GM18861 (cell line): ENCODE measurements at regions not wholly inside any gene's neighbourhood (a gene's known extent, or its start where the extent isn't known, plus 50 kb on each side); places are given as distances from the start of the nearest gene placed in this dataset.
"Not testable (repeated sequence)": the region's sequence is repeated elsewhere in the genome, so short reads cannot be mapped to it uniquely, and the experiment has no call there.

Source experiments
- ATAC-seq: cut with Tn5 transposase; IDR thresholded peaks from one replicate; pipeline ENCODE4 v1.9.1; 2021; ENCODE audit not compliant: unreplicated experiment

DNA sequence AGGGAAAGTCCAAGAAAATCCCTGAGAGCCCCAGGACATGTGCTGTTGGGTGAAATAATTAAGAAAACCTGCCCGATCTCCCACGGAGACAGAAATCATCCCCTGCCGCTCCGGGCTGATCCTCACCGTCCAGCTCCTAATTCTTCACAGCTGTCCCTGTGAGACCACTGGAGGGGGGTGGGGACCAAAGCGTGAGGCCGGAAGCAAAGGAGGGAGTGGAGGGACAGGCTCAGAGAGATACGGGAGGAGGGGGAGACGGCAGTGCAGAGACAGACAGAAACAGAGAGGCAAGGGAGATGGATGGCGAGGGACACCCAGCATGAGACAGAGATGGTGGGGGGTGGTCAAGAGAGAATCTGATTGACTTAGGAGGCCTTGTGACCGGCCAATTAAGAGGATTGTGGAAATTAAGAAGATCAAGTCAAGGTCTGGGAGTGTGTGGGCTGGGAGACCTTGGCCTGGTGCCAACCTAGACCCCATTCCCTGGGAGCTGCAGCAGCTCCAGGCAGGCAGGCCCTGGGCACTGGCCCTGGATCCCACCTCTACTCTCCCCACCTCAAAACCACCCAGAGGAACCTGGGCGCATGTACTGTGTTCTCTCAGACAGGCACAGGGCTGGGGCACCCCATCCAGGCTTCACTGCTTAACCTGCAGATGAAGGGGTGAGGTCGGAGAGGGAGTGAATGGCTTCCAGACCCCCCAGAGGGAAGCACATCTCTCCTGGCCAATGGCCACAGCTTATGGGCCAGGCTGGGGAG lies 113.2 kb upstream of the ALDH1A3 start:
- no peak for ATAC-seq

DNA sequence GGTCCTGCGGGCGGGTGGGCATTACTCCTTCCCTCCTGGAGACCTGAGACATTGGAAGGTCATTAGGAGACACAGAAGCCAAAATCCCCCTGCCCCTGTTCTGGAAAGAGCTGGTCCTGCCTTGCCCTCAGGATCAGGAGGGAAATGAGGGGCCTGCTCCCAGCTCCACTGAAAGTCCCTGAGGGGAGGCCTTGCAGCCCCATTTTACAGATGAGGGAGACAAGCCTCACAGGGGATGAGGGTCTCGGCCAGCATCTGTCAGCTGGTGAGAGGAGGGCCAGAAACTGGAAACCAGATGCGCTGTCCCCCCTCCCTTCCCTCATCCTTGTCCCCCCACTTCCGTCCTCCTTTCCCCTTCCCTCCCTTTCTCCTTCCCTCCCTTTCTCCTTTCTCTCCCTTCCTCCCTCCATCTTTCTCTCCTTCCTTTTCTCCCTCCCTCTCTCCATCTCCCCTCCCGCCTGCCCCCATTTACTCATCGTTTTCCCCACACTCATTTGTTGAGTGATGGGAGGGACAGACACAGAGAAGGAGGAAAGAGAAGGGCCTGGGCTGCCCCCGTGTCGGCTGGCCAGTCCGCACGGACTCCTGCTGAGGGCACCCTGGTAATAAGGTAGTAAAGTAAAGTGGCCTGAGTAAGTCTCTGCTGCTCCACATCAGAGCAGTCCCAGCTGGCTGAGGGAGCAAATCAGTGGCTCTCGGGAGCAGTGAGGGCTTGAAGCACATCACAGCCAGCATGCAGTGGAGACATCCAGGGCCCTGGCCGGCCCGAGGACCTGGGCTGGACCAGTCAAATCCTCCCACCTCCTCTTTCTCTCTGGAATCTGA lies 112.4 kb upstream of the ALDH1A3 start:
- ATAC-seq = no peak

DNA sequence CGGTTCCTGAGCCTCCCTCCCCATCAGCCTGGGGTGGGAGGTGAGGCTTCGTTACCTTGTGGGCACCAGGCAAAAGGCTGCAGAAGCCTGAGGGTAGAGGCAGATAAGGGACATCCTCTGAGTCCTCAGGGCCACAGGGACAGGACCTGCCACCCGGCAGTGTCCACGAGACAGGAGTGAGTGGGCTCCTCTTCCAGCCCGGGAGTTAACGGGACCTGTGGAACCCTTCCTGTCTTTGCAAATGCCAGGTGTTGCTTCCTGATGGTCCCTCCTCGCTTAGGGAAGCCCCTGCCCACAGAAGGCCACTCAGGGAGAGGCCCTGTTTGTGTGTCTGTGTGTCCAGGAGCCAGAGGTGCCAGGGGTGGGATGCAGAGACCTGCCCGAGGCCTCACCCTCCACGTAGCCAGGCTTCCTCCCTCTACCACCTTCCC lies 111.1 kb upstream of the ALDH1A3 start:
- ATAC-seq = no peak

- no peak for ATAC-seq
Measured at GRCh38 chr15:100769043-100769974, 110.3 kb upstream of the ALDH1A3 start.

- no peak for ATAC-seq
Measured at GRCh38 chr15:100769975-100770340, 109.7 kb upstream of the ALDH1A3 start.

DNA sequence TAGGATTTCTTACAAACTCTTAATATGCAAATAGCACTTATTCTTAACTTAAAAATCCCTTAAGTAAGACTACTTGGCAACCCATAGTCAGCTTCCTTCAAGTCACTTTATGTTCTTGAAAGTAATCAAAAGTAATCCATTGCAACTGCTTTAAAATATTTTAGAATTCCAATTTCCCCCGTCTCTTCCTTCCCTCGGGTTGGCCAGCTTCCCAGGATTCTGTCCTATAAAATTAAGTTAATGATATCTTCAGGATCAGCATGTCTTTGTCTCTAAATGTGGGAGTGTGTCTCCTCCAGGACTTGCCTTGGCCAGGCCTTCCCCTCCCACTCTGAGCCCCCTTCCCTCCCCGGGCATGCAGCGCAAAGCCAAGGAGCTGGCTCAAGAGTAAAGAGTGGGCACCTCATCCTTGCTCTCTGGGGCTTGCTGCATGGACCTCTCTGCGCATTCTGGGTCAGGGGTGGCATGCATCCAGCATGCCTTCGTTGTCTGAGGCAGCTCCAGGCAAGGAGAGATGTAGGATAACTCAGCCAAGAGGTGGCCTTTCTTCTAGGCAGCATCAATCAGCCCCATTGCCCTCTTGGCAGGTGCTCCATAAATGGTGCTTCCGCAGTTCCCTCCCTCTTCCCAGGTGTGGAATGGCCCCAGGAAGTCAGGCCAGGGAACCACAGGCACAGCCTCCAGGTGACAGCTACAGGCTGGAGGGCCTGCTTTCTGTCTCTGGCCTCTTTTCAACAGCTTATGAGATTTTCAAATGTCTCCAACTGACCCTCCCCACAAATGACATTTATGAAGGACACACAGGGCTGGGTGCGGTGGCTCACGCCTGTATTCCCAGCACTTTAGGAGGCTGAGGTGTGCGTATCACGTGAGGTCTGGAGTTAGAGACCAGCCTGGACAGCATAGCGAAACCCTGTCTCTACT lies 108.7 kb upstream of the ALDH1A3 start:
- ATAC-seq = no peak

DNA sequence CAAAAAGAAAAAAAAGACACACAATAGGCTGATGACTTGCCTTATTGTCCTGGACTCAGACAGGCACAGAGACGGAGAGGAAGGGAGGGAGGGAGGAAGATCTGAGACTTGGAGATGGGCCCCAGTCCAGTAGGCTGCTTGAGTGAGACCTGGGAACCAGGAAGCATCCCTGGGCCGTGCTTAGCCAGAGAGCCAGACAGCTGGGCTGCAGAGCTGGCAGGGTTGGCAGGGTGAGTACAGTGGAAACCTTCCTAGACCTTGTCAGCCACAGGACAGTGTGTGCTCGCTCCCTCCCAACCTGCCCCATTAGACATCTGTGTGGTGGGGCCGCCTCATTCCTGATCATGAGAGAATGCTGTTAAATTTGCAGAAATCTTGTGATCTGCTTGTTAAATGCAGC lies 107.9 kb upstream of the ALDH1A3 start:
- ATAC-seq = no peak

GRCh38 chr15:100772478-100772877 lies 107.2 kb upstream of the ALDH1A3 start:
- ATAC-seq = no peak

- no peak for ATAC-seq
Measured at GRCh38 chr15:100772892-100773520, 106.6 kb upstream of the ALDH1A3 start.

DNA sequence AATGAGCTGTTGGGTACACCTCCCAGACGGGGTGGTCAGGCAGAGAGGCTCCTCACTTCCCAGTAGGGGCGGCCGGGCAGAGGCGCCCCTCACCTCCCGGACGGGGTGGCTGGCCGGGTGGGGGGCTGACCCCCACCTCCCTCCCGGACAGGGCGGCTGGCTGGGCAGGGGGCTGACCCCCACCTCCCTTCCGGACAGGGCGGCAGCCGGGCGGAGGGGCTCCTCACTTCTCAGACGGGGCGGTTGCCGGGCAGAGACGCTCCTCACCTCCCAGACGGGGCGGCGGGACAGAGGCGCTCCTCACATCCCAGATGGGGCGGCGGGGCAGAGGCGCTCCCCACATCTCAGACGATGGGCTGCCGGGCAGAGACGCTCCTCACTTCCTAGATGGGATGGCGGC lies 105.6 kb upstream of the ALDH1A3 start:
- ATAC-seq = not testable (repeated sequence)

DNA sequence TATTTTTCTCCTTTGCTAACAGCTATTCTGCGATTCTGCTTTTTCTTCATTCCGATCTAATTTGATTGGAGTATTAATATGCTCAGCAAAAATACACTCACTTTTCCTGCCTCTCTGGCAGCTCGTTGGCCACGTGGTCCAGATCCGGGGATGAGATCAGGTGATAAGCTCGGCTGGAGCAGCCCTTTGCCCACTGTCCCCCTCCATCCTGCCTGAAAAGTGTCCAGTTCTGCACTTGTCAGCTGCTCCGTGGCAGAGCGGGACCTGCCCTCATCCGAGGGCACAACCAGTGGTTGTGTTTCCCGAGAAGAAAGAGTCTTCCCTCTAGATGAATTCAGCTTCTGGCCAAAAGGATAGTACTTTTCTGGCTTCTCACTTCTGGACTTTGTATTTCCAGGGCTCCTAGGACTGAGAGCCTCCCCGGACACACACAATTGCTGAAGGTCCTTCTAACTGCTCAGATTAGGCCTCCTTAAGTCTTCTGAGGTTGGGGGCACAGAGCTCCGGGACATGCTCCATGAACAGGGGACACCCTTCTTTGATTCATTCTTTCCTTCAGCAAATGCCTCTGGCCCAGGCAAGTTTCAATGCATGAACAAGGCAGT lies 103.9 kb upstream of the ALDH1A3 start:
- no peak for ATAC-seq

DNA sequence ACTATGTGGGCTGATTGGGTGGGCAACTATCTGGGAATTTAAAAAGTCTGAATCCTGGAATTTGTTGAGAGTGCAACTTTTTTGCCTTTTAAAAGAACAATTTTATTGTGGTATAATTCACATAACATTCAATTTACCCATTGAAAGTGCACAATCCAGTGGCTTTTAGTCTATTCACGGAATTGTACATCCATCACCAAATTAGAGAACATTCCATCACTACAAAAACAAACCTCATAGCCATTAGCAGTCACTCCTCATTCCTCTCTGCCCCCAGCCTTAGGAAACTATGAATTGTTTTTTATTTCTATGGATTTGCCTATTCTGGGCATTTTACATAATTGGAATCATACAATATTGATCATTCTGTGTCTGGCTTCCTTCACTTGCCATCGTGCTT lies 101.8 kb upstream of the ALDH1A3 start:
- no peak for ATAC-seq

- no peak for ATAC-seq
Measured at GRCh38 chr15:100778831-100779288, 100.8 kb upstream of the ALDH1A3 start.

- ATAC-seq = no peak
Measured at GRCh38 chr15:100779331-100780207, 100.1 kb upstream of the ALDH1A3 start.

DNA sequence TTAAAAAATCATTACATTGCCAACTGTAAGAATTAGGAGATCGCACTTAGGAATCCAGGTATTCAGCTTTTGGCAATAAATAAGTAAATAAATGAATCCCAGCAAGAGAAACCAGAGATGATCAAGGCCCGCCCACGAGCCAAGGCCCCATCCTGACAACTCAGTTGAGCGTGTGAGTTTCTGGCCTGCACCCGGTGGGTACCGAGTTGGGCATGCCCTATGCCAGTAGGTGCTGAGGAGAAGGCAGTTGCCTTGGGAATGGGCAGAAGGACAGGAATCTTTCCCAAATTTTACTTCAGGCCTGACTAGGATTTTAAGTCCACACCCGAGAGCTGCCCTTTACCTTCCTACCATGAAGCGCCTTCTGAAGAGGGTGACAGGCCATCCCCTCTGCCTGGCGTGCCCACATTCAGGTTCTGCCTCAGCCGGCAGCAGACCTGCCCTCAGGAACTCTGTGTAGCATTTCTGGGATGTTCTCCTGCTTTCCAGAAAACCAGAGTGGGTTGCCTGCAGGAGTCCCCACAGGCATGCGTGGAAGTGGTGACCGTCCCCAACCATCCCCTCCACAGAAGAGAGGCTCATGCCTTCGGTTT lies 99.3 kb upstream of the ALDH1A3 start:
- no peak for ATAC-seq

- no peak for ATAC-seq
Measured at GRCh38 chr15:100781061-100781960, 98.3 kb upstream of the ALDH1A3 start.
